Endodermal cell (in vitro differentiated cells): ENCODE measurements at regions not wholly inside any gene's neighbourhood (a gene's known extent, or its start where the extent isn't known, plus 50 kb on each side); places are given as distances from the start of the nearest gene placed in this dataset.

Experiments used
- DNase-seq: peaks from one replicate; pipeline ENCODE4 v3.0.0-alpha.2; 2017
- H3K27ac ChIP-seq: 2 replicates; pipeline ENCODE4 v1.5.1; 2013; ENCODE audit warnings: mild to moderate bottlenecking, low read depth, low read length, moderate library complexity
- H3K27me3 ChIP-seq: 2 replicates; pipeline ENCODE4 v1.6.1; 2013; ENCODE audit warnings: mild to moderate bottlenecking, low read length, moderate library complexity; ENCODE audit not compliant: insufficient read depth, control insufficient read depth, poor library complexity, severe bottlenecking
- H3K36me3 ChIP-seq: 2 replicates; pipeline ENCODE4 v1.7.0; 2013; ENCODE audit warnings: mild to moderate bottlenecking, low read length, moderate library complexity; ENCODE audit not compliant: control insufficient read depth, insufficient read depth
- H3K4me1 ChIP-seq: one replicate; pipeline ENCODE4 v1.7.0; 2013; ENCODE audit warnings: low read length; ENCODE audit not compliant: control insufficient read depth, insufficient read depth
- H3K4me3 ChIP-seq: 2 replicates; pipeline ENCODE4 v1.5.1; 2013; ENCODE audit warnings: mild to moderate bottlenecking, low read length, moderate library complexity
- H3K9ac ChIP-seq: 2 replicates; pipeline ENCODE4 v1.6.1; 2013; ENCODE audit warnings: mild to moderate bottlenecking, low read length, moderate library complexity; ENCODE audit not compliant: poor library complexity, severe bottlenecking; ENCODE audit errors: extremely low read depth
- H3K9me3 ChIP-seq: 2 replicates; pipeline ENCODE4 v1.6.1; 2013; ENCODE audit warnings: mild to moderate bottlenecking, low read length, moderate library complexity; ENCODE audit not compliant: control insufficient read depth
- H3K27ac Mint-ChIP-seq: 2 replicates; pipeline ENCODE4 v1.8.0; 2020; ENCODE audit warnings: mixed read lengths
- H3K27me3 Mint-ChIP-seq: 2 replicates; pipeline ENCODE4 v1.8.0; 2021; ENCODE audit warnings: mild to moderate bottlenecking, mixed read lengths; ENCODE audit not compliant: insufficient read depth
- H3K36me3 Mint-ChIP-seq: 2 replicates; pipeline ENCODE4 v1.8.0; 2020; ENCODE audit warnings: low read depth, mixed read lengths
- H3K4me1 Mint-ChIP-seq: 2 replicates; pipeline ENCODE4 v1.8.0; 2020; ENCODE audit warnings: mixed read lengths
- H3K4me3 Mint-ChIP-seq: 2 replicates; pipeline ENCODE4 v1.8.0; 2020; ENCODE audit warnings: mild to moderate bottlenecking, moderate library complexity, mixed read lengths
- H3K9me3 Mint-ChIP-seq: 2 replicates; pipeline ENCODE4 v1.8.0; 2020; ENCODE audit warnings: mild to moderate bottlenecking, mixed read lengths
- CTCF ChIP-seq: fragments of 200-600 bp; sonication (generic); conservative IDR thresholded peaks from 2 replicates; pipeline ENCODE4 v1.5.0; 2021; ENCODE audit warnings: antibody characterized with exemption, mild to moderate bottlenecking
- WGBS, 2 experiments: methylation state at CpG; one replicate each; pipeline versions ENCODE4 v1.1.5 to v1.1.7; 2013; ENCODE audit warnings: missing lambda C conversion rate in 2 of 2, mixed read lengths in 1 of 2; ENCODE audit not compliant: insufficient coverage in 1 of 2, insufficient read length in 1 of 2; 5-methylcytosine and 5-hydroxymethylcytosine counted together

GRCh38 chr22:48772286-48772907, 1055.3 kb downstream of the BRD1 start:
- DNase-seq, result peak; percentile 29
- TF ChIP-seq CTCF, result no peak
- Histone ChIP-seq H3K4me3 (no peak overlapping the region), H3K36me3 (no peaks in the 10 kb centered on the region), H3K27me3 (no peaks in the 10 kb centered on the region), H3K9me3 (peaks cover 17% of the 10 kb centered on the region), H3K4me1 (no peaks in the 10 kb centered on the region), H3K27ac (no peak overlapping the region), H3K9ac (no peak overlapping the region)
- no peak overlapping the region for H3K27ac Mint-ChIP-seq
- H3K36me3 Mint-ChIP-seq, result no peaks in the 10 kb centered on the region
- H3K9me3 Mint-ChIP-seq, result peaks cover 17% of the 10 kb centered on the region
- 90 to 98% methylated on average over 14 to 19 of the region's 19 CpGs for WGBS, 2 experiments
- no peaks in the 10 kb centered on the region for H3K27me3 Mint-ChIP-seq
- no peak overlapping the region for H3K4me3 Mint-ChIP-seq
- H3K4me1 Mint-ChIP-seq, result no peaks in the 10 kb centered on the region

- Histone ChIP-seq H3K9ac (no peak overlapping the region), H3K4me1 (no peaks in the 10 kb centered on the region), H3K27me3 (no peaks in the 10 kb centered on the region), H3K4me3 (no peak overlapping the region), H3K27ac (no peak overlapping the region), H3K36me3 (no peaks in the 10 kb centered on the region), H3K9me3 (peaks cover 6% of the 10 kb centered on the region)
- Mint-ChIP-seq H3K27me3 (peaks cover 2% of the 10 kb centered on the region), H3K4me1 (no peaks in the 10 kb centered on the region), H3K27ac (no peak overlapping the region), H3K36me3 (no peaks in the 10 kb centered on the region), H3K4me3 (no peak overlapping the region), H3K9me3 (peaks cover 14% of the 10 kb centered on the region)
- peak; percentile 11 for DNase-seq
- WGBS, 2 experiments, result 88 to 89% methylated on average over 3 to 5 of the region's 5 CpGs
- TF ChIP-seq CTCF, result no peak
These were observed 1062.1 kb downstream of the BRD1 start for GRCh38 chr22:48765595-48765994.

- Mint-ChIP-seq H3K4me3 (no peak overlapping the region), H3K27ac (no peak overlapping the region), H3K36me3 (no peaks in the 10 kb centered on the region), H3K4me1 (no peaks in the 10 kb centered on the region), H3K27me3 (peaks cover 3% of the 10 kb centered on the region), H3K9me3 (peaks cover 8% of the 10 kb centered on the region)
- H3K9ac ChIP-seq, result no peak overlapping the region
- TF ChIP-seq CTCF, result no peak
- 94 to 98% methylated on average over 14 of the region's 14 CpGs for WGBS, 2 experiments
- peak; percentile 8 for DNase-seq
- no peaks in the 10 kb centered on the region for H3K4me1 ChIP-seq
- no peak overlapping the region for H3K4me3 ChIP-seq
- H3K36me3 ChIP-seq, result no peaks in the 10 kb centered on the region
- H3K27me3 ChIP-seq, result no peaks in the 10 kb centered on the region
- H3K9me3 ChIP-seq, result no peaks in the 10 kb centered on the region
- H3K27ac ChIP-seq, result no peak overlapping the region
These were observed 1066.1 kb downstream of the BRD1 start for GRCh38 chr22:48761546-48761945.
